GM23338 (cell line): ENCODE measurements at regions not wholly inside any gene's neighbourhood (a gene's known extent, or its start where the extent isn't known, plus 50 kb on each side); places are given as distances from the start of the nearest gene placed in this dataset.

Experiments used
- ATAC-seq: fragments of 200-7000 bp; cut with Tn5 transposase; 3 replicates; pipeline ENCODE4 v1.9.1; 2020
- DNase-seq: peaks from one replicate; pipeline ENCODE4 v3.0.0-alpha.2; 2015; ENCODE audit warnings: low spot score
- H2AFZ ChIP-seq: fragments of 200-600 bp; sonication (generic); 2 replicates; pipeline ENCODE4 v1.8.0; 2016; ENCODE audit warnings: antibody characterized with exemption, mild to moderate bottlenecking, moderate library complexity
- H3F3A ChIP-seq: fragments of 200-600 bp; sonication (generic); replicated peaks from 2 replicates; pipeline ENCODE4 v1.8.0; 2017; ENCODE audit warnings: antibody characterized with exemption, mixed run types, low read depth
- H3K27ac ChIP-seq: fragments of 200-600 bp; sonication (generic); 2 replicates; pipeline ENCODE4 v1.6.1; 2016; ENCODE audit warnings: low read depth
- H3K27me3 ChIP-seq: fragments of 200-600 bp; sonication (generic); 2 replicates; pipeline ENCODE4 v1.8.0; 2016; ENCODE audit warnings: mild to moderate bottlenecking, mixed run types, moderate library complexity; ENCODE audit not compliant: insufficient read depth
- H3K36me3 ChIP-seq: fragments of 200-600 bp; sonication (generic); 2 replicates; pipeline ENCODE4 v1.8.0; 2016; ENCODE audit warnings: mild to moderate bottlenecking; ENCODE audit not compliant: insufficient read depth
- H3K4me1 ChIP-seq: fragments of 200-600 bp; sonication (generic); 2 replicates; pipeline ENCODE4 v1.8.0; 2016; ENCODE audit warnings: mild to moderate bottlenecking, moderate library complexity; ENCODE audit not compliant: insufficient read depth
- H3K4me2 ChIP-seq: fragments of 200-600 bp; sonication (generic); 2 replicates; pipeline ENCODE4 v1.7.1; 2017; ENCODE audit warnings: mixed run types
- H3K4me3 ChIP-seq: fragments of 200-600 bp; sonication (generic); 2 replicates; pipeline ENCODE4 v1.6.1; 2016; ENCODE audit warnings: mixed run types
- H3K79me2 ChIP-seq: fragments of 200-600 bp; sonication (generic); replicated peaks from 2 replicates; pipeline ENCODE4 v1.8.0; 2017; ENCODE audit warnings: mild to moderate bottlenecking; ENCODE audit not compliant: insufficient read depth
- H3K9me2 ChIP-seq: fragments of 200-600 bp; sonication (generic); 2 replicates; pipeline ENCODE4 v1.8.0; 2017; ENCODE audit not compliant: insufficient read depth
- H4K20me1 ChIP-seq: fragments of 200-600 bp; sonication (generic); replicated peaks from 2 replicates; pipeline ENCODE4 v1.8.0; 2017; ENCODE audit warnings: mild to moderate bottlenecking; ENCODE audit not compliant: insufficient read depth
- H3K27ac Mint-ChIP-seq: 2 replicates; pipeline ENCODE4 v1.8.0; 2020; ENCODE audit warnings: inconsistent platforms, mild to moderate bottlenecking, moderate library complexity, mixed read lengths
- H3K27me3 Mint-ChIP-seq: 3 replicates; pipeline ENCODE4 v1.8.0; 2022; ENCODE audit warnings: low read depth, mild to moderate bottlenecking, moderate library complexity, mixed read lengths, inconsistent platforms; ENCODE audit not compliant: insufficient read depth, poor library complexity
- H3K36me3 Mint-ChIP-seq: 3 replicates; pipeline ENCODE4 v1.8.0; 2021; ENCODE audit warnings: low read depth, mild to moderate bottlenecking, inconsistent platforms, moderate library complexity, mixed read lengths
- H3K4me1 Mint-ChIP-seq: 3 replicates; pipeline ENCODE4 v1.8.0; 2020; ENCODE audit warnings: mild to moderate bottlenecking, inconsistent platforms, mixed read lengths
- H3K4me3 Mint-ChIP-seq: 3 replicates; pipeline ENCODE4 v1.8.0; 2021; ENCODE audit warnings: moderate library complexity, mild to moderate bottlenecking, inconsistent platforms, mixed read lengths
- H3K9me3 Mint-ChIP-seq: 3 replicates; pipeline ENCODE4 v1.8.0; 2020; ENCODE audit warnings: moderate library complexity, mild to moderate bottlenecking, inconsistent platforms, mixed read lengths
- CREB1 ChIP-seq: fragments of 250-450 bp; sonication (Bioruptor Pico); IDR thresholded peaks from 2 replicates; pipeline ENCODE4 v1.5.0; 2020; ENCODE audit warnings: low read depth, mild to moderate bottlenecking, moderate library complexity
- ETS1 ChIP-seq: IDR thresholded peaks from 2 replicates; pipeline ENCODE4 v1.6.1; 2016; ENCODE audit warnings: antibody characterized with exemption
- EZH2phosphoT487 ChIP-seq: fragments of 200-600 bp; sonication (generic); IDR thresholded peaks from one replicate; pipeline ENCODE4 v1.8.1; 2018; ENCODE audit warnings: antibody characterized with exemption; ENCODE audit not compliant: unreplicated experiment
- JUNB ChIP-seq: IDR thresholded peaks from one replicate; pipeline ENCODE4 v1.6.1; 2016; ENCODE audit warnings: antibody characterized with exemption; ENCODE audit not compliant: unreplicated experiment
- NANOG ChIP-seq: IDR thresholded peaks from 2 replicates; pipeline ENCODE4 v1.6.1; 2016; ENCODE audit warnings: antibody characterized with exemption, borderline replicate concordance
- POLR2AphosphoS5 ChIP-seq: IDR thresholded peaks from 2 replicates; pipeline ENCODE4 v1.6.1; 2016; ENCODE audit warnings: antibody characterized with exemption, low read depth
- STAT1 ChIP-seq: IDR thresholded peaks from one replicate; pipeline ENCODE4 v1.6.1; 2016; ENCODE audit warnings: antibody characterized with exemption; ENCODE audit not compliant: unreplicated experiment
- ZNF114 ChIP-seq: fragments of 250-450 bp; sonication (Bioruptor Pico); IDR thresholded peaks from 2 replicates; pipeline ENCODE4 v1.5.0; 2020; ENCODE audit warnings: mild to moderate bottlenecking, moderate library complexity
- ZNF331 ChIP-seq: fragments of 250-450 bp; sonication (Bioruptor Pico); IDR thresholded peaks from 2 replicates; pipeline ENCODE4 v1.5.0; 2020; ENCODE audit warnings: low read depth, mild to moderate bottlenecking, moderate library complexity
- ZNF462 ChIP-seq: fragments of 250-450 bp; sonication (Bioruptor Pico); IDR thresholded peaks from 2 replicates; pipeline ENCODE4 v1.5.0; 2020; ENCODE audit warnings: mild to moderate bottlenecking, moderate library complexity
- TF ChIP-seq, protein P1 (sequence below): IDR thresholded peaks from one replicate; pipeline ENCODE4 v1.6.1; 2018; ENCODE audit warnings: antibody characterized with exemption; ENCODE audit not compliant: unreplicated experiment
- TF ChIP-seq, protein P2 (sequence below), 2 experiments: fragments of 200-600 bp in 1 of 2; sonication (generic) in 1 of 2; conservative IDR thresholded peaks; 2 replicates each; pipeline versions ENCODE4 v1.5.1 to v1.6.1; 2016 to 2017; ENCODE audit warnings: antibody characterized with exemption in 2 of 2, low read depth in 2 of 2, mild to moderate bottlenecking in 2 of 2, moderate library complexity in 1 of 2

DNA sequence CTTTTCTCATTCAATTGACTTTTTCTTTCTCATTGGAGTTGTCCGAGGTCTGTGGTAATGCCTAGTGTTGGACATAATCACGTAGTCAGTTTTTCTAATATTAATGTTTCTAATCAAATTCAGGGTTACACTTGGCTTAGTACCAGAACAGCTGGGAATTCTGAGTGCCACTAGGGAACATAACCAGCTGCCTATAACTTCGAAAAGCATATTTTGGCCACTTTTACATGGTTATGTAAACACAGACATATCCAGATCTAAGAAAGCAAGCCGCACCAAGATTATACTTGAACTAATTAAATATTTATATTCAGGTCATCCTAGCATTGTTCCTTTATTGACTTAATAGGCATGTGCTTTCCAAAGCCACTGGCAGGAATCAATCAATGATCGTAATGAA, 91.1 kb upstream of the ARHGAP28 start:
- Histone ChIP-seq H4K20me1 (no peaks in the 10 kb centered on the region), H3K9me2 (no peaks in the 10 kb centered on the region), H3K4me3 (no peak overlapping the region), H3K27me3 (no peaks in the 10 kb centered on the region), H3F3A (no peaks in the 10 kb centered on the region), H3K4me2 (no peak overlapping the region), H3K27ac (no peak overlapping the region), H3K36me3 (no peaks in the 10 kb centered on the region), H3K4me1 (peaks cover 15% of the 10 kb centered on the region), H3K79me2 (no peaks in the 10 kb centered on the region), H2AFZ (no peak overlapping the region)
- Mint-ChIP-seq H3K4me3 (no peak overlapping the region), H3K27me3 (peaks cover 1% of the 10 kb centered on the region), H3K27ac (no peak overlapping the region), H3K36me3 (no peaks in the 10 kb centered on the region), H3K9me3 (no peaks in the 10 kb centered on the region), H3K4me1 (peaks cover 33% of the 10 kb centered on the region)
- no peak for DNase-seq
- ATAC-seq: no peak
- TF ChIP-seq CREB1 (CRISPR knock-in tag) (no peak), EZH2phosphoT487 (no peak), ETS1 (no peak), STAT1 (no peak), ZNF114 (CRISPR knock-in tag) (no peak), ZNF462 (no peak), ZNF331 (CRISPR knock-in tag) (no peak), NANOG (no peak), JUNB (no peak), POLR2AphosphoS5 (no peak)
- TF ChIP-seq, protein P1, sequence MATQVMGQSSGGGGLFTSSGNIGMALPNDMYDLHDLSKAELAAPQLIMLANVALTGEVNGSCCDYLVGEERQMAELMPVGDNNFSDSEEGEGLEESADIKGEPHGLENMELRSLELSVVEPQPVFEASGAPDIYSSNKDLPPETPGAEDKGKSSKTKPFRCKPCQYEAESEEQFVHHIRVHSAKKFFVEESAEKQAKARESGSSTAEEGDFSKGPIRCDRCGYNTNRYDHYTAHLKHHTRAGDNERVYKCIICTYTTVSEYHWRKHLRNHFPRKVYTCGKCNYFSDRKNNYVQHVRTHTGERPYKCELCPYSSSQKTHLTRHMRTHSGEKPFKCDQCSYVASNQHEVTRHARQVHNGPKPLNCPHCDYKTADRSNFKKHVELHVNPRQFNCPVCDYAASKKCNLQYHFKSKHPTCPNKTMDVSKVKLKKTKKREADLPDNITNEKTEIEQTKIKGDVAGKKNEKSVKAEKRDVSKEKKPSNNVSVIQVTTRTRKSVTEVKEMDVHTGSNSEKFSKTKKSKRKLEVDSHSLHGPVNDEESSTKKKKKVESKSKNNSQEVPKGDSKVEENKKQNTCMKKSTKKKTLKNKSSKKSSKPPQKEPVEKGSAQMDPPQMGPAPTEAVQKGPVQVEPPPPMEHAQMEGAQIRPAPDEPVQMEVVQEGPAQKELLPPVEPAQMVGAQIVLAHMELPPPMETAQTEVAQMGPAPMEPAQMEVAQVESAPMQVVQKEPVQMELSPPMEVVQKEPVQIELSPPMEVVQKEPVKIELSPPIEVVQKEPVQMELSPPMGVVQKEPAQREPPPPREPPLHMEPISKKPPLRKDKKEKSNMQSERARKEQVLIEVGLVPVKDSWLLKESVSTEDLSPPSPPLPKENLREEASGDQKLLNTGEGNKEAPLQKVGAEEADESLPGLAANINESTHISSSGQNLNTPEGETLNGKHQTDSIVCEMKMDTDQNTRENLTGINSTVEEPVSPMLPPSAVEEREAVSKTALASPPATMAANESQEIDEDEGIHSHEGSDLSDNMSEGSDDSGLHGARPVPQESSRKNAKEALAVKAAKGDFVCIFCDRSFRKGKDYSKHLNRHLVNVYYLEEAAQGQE: no peak
- TF ChIP-seq, protein P2, sequence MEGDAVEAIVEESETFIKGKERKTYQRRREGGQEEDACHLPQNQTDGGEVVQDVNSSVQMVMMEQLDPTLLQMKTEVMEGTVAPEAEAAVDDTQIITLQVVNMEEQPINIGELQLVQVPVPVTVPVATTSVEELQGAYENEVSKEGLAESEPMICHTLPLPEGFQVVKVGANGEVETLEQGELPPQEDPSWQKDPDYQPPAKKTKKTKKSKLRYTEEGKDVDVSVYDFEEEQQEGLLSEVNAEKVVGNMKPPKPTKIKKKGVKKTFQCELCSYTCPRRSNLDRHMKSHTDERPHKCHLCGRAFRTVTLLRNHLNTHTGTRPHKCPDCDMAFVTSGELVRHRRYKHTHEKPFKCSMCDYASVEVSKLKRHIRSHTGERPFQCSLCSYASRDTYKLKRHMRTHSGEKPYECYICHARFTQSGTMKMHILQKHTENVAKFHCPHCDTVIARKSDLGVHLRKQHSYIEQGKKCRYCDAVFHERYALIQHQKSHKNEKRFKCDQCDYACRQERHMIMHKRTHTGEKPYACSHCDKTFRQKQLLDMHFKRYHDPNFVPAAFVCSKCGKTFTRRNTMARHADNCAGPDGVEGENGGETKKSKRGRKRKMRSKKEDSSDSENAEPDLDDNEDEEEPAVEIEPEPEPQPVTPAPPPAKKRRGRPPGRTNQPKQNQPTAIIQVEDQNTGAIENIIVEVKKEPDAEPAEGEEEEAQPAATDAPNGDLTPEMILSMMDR (conservative IDR thresholded peaks at IDR 0.05; ENCODE audit: low read depth in 2 of 2): no peak
